ENCODE measurements at regions not wholly inside any gene's neighbourhood (a gene's known extent, or its start where the extent isn't known, plus 50 kb on each side); places are given as distances from the start of the nearest gene placed in this dataset.

DNA sequence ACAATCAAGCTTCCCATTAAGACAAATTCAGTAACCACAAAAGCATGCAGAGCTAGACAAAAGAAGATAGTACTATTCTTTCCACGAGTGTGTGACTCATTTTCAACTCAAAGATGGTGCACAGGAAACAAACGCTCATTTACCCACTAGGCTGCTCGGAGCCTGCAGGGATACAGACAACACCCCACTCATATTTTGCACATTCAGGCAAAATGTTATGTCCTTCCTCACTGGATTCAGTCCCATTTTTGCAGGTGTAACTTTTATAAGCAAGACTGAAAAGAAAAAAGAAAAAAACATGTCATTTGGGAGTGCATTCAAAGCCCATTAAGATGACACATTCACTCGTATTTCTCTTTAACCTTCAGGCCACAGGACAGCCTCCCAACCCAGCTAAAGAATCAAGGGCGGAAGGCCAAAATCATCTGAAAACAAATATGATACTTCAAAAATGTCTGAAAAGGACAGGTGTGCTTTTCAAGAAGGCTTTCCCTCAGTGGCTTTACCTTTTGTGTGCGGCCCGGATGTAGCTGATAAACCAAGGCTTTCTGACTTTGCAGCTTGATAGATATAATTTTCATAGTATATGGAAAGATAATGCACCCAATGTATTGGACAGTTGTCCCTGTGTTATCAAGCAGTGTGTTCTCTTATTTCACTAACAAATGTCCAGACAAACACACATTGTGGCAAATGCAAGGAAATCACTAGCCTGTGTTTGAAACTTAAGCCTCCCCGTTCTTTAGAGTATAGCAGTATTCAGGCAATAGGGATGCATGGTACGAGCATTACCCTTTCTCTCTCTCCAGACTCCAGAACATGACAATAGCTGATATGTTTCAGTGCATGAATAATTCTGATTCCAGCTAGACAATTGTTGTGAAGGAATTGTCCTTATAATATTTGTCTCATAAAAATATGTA is 147.8 kb upstream of the KRR1 start:
- peaks cover 4% of the 10 kb centered on the region for H3K4me1 Mint-ChIP-seq
- CTCF ChIA-PET, result no interaction called here
- H3K36me3 Mint-ChIP-seq, result no peaks in the 10 kb centered on the region
- TF ChIP-seq SOX15 (CRISPR knock-in tag; IDR thresholded peaks at IDR 0.05) (no peak), TP53 (CRISPR knock-in tag; IDR thresholded peaks at IDR 0.05) (no peak), ZNF425 (CRISPR knock-in tag; conservative IDR thresholded peaks at IDR 0.05) (no peak), FOXJ3 (CRISPR knock-in tag; IDR thresholded peaks at IDR 0.05; ENCODE audit: borderline replicate concordance) (no peak), NR1H2 (CRISPR knock-in tag; IDR thresholded peaks at IDR 0.05) (no peak), SMAD4 (CRISPR knock-in tag; IDR thresholded peaks at IDR 0.05) (no peak), PRRX2 (CRISPR knock-in tag; IDR thresholded peaks at IDR 0.05) (no peak), ZNF512 (CRISPR knock-in tag; IDR thresholded peaks at IDR 0.05; ENCODE audit: borderline replicate concordance) (no peak), ZNF219 (CRISPR knock-in tag; IDR thresholded peaks at IDR 0.05; ENCODE audit: borderline replicate concordance) (no peak), ZNF423 (CRISPR knock-in tag; IDR thresholded peaks at IDR 0.05) (no peak), USF2 (CRISPR knock-in tag; IDR thresholded peaks at IDR 0.05) (no peak), CREM (CRISPR knock-in tag; IDR thresholded peaks at IDR 0.05) (no peak), MYBL2 (CRISPR knock-in tag; IDR thresholded peaks at IDR 0.05) (no peak)
- TF ChIP-seq, protein P1, sequence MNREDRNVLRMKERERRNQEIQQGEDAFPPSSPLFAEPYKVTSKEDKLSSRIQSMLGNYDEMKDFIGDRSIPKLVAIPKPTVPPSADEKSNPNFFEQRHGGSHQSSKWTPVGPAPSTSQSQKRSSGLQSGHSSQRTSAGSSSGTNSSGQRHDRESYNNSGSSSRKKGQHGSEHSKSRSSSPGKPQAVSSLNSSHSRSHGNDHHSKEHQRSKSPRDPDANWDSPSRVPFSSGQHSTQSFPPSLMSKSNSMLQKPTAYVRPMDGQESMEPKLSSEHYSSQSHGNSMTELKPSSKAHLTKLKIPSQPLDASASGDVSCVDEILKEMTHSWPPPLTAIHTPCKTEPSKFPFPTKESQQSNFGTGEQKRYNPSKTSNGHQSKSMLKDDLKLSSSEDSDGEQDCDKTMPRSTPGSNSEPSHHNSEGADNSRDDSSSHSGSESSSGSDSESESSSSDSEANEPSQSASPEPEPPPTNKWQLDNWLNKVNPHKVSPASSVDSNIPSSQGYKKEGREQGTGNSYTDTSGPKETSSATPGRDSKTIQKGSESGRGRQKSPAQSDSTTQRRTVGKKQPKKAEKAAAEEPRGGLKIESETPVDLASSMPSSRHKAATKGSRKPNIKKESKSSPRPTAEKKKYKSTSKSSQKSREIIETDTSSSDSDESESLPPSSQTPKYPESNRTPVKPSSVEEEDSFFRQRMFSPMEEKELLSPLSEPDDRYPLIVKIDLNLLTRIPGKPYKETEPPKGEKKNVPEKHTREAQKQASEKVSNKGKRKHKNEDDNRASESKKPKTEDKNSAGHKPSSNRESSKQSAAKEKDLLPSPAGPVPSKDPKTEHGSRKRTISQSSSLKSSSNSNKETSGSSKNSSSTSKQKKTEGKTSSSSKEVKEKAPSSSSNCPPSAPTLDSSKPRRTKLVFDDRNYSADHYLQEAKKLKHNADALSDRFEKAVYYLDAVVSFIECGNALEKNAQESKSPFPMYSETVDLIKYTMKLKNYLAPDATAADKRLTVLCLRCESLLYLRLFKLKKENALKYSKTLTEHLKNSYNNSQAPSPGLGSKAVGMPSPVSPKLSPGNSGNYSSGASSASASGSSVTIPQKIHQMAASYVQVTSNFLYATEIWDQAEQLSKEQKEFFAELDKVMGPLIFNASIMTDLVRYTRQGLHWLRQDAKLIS (CRISPR knock-in tag; IDR thresholded peaks at IDR 0.05; ENCODE audit: borderline replicate concordance), result no peak
- TF ChIP-seq, protein P2, sequence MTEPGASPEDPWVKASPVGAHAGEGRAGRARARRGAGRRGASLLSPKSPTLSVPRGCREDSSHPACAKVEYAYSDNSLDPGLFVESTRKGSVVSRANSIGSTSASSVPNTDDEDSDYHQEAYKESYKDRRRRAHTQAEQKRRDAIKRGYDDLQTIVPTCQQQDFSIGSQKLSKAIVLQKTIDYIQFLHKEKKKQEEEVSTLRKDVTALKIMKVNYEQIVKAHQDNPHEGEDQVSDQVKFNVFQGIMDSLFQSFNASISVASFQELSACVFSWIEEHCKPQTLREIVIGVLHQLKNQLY (CRISPR knock-in tag; IDR thresholded peaks at IDR 0.05), result no peak
- TF ChIP-seq, protein P3, sequence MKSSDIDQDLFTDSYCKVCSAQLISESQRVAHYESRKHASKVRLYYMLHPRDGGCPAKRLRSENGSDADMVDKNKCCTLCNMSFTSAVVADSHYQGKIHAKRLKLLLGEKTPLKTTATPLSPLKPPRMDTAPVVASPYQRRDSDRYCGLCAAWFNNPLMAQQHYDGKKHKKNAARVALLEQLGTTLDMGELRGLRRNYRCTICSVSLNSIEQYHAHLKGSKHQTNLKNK (CRISPR knock-in tag; IDR thresholded peaks at IDR 0.05), result no peak
- TF ChIP-seq, protein P4, sequence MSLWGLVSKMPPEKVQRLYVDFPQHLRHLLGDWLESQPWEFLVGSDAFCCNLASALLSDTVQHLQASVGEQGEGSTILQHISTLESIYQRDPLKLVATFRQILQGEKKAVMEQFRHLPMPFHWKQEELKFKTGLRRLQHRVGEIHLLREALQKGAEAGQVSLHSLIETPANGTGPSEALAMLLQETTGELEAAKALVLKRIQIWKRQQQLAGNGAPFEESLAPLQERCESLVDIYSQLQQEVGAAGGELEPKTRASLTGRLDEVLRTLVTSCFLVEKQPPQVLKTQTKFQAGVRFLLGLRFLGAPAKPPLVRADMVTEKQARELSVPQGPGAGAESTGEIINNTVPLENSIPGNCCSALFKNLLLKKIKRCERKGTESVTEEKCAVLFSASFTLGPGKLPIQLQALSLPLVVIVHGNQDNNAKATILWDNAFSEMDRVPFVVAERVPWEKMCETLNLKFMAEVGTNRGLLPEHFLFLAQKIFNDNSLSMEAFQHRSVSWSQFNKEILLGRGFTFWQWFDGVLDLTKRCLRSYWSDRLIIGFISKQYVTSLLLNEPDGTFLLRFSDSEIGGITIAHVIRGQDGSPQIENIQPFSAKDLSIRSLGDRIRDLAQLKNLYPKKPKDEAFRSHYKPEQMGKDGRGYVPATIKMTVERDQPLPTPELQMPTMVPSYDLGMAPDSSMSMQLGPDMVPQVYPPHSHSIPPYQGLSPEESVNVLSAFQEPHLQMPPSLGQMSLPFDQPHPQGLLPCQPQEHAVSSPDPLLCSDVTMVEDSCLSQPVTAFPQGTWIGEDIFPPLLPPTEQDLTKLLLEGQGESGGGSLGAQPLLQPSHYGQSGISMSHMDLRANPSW (CRISPR knock-in tag; conservative IDR thresholded peaks at IDR 0.05; ENCODE audit: low read depth), result no peak
- ATAC-seq (no peak), DNase-seq (ENCODE audit: low spot score) (no peak)
- H3K27me3 Mint-ChIP-seq (ENCODE audit: low read depth), result no peaks in the 10 kb centered on the region
- no peaks in the 10 kb centered on the region for H3K9me3 Mint-ChIP-seq
- H3K27ac Mint-ChIP-seq, result no peak overlapping the region
- POLR2A ChIA-PET, result no interaction called here
- H3K4me3 Mint-ChIP-seq, result no peak overlapping the region

Measured in WTC11 (cell line).